Astrocyte (in vitro differentiated cells and primary cell): ENCODE measurements at regions not wholly inside any gene's neighbourhood (a gene's known extent, or its start where the extent isn't known, plus 50 kb on each side); places are given as distances from the start of the nearest gene placed in this dataset.

ENCODE experiments used
- DNase-seq: peaks from one replicate; pipeline ENCODE4 v3.0.0-alpha.2; 2010; ENCODE audit warnings: low read depth
- FAIRE-seq: peaks from 2 replicates; lab custom pipeline; 2011; peaks lifted over from hg19 to GRCh38; lab: Jason Lieb, UNC
- H2AFZ ChIP-seq: 2 replicates; pipeline ENCODE4 v1.6.0; 2012; ENCODE audit warnings: low read depth, low read length, inconsistent platforms
- H3K27ac ChIP-seq: 2 replicates; pipeline ENCODE4 v1.5.1; 2011; ENCODE audit warnings: low read depth, low read length, inconsistent platforms
- H3K27me3 ChIP-seq: 2 replicates; pipeline ENCODE4 v1.6.0; 2011; ENCODE audit warnings: low read length, inconsistent platforms; ENCODE audit not compliant: insufficient read depth
- H3K36me3 ChIP-seq: 2 replicates; pipeline ENCODE4 v1.5.1; 2011; ENCODE audit warnings: low read length, inconsistent platforms; ENCODE audit not compliant: insufficient read depth
- H3K4me1 ChIP-seq: 2 replicates; pipeline ENCODE4 v1.5.1; 2011; ENCODE audit warnings: low read length, inconsistent platforms; ENCODE audit not compliant: insufficient read depth
- H3K4me2 ChIP-seq: 2 replicates; pipeline ENCODE4 v1.6.0; 2012; ENCODE audit warnings: low read length, inconsistent platforms
- H3K4me3 ChIP-seq: 2 replicates; pipeline ENCODE4 v1.5.1; 2011; ENCODE audit warnings: low read depth, mild to moderate bottlenecking, low read length, inconsistent platforms; ENCODE audit not compliant: insufficient read depth
- H3K79me2 ChIP-seq: 2 replicates; pipeline ENCODE4 v1.6.0; 2012; ENCODE audit warnings: mild to moderate bottlenecking, low read length, inconsistent platforms; ENCODE audit not compliant: insufficient read depth
- H3K9ac ChIP-seq: 2 replicates; pipeline ENCODE4 v1.6.0; 2012; ENCODE audit warnings: mild to moderate bottlenecking, low read length, inconsistent platforms
- H3K9me3 ChIP-seq: 2 replicates; pipeline ENCODE4 v1.5.1; 2012; ENCODE audit warnings: low read depth, mild to moderate bottlenecking, low read length, inconsistent platforms; ENCODE audit not compliant: insufficient read depth
- H4K20me1 ChIP-seq: 2 replicates; pipeline ENCODE4 v1.6.0; 2012; ENCODE audit warnings: low read length, inconsistent platforms; ENCODE audit not compliant: insufficient read depth
- H3K27ac Mint-ChIP-seq: one replicate; pipeline ENCODE4 v1.8.0; 2021; ENCODE audit warnings: mild to moderate bottlenecking, mixed read lengths; ENCODE audit not compliant: unreplicated experiment
- H3K27me3 Mint-ChIP-seq: one replicate; pipeline ENCODE4 v1.8.0; 2021; ENCODE audit warnings: low read depth, mixed read lengths; ENCODE audit not compliant: unreplicated experiment
- H3K36me3 Mint-ChIP-seq: one replicate; pipeline ENCODE4 v1.8.0; 2021; ENCODE audit warnings: low read depth, mixed read lengths; ENCODE audit not compliant: unreplicated experiment
- H3K4me1 Mint-ChIP-seq: one replicate; pipeline ENCODE4 v1.8.0; 2021; ENCODE audit warnings: low read depth, mixed read lengths; ENCODE audit not compliant: unreplicated experiment
- H3K4me3 Mint-ChIP-seq: one replicate; pipeline ENCODE4 v1.8.0; 2021; ENCODE audit warnings: mild to moderate bottlenecking, moderate library complexity, mixed read lengths; ENCODE audit not compliant: unreplicated experiment
- H3K9me3 Mint-ChIP-seq: one replicate; pipeline ENCODE4 v1.8.0; 2021; ENCODE audit warnings: mild to moderate bottlenecking, mixed read lengths; ENCODE audit not compliant: unreplicated experiment
- EZH2 ChIP-seq: IDR thresholded peaks from 2 replicates; pipeline ENCODE4 v1.6.1; 2012; ENCODE audit warnings: mild to moderate bottlenecking, low read length, inconsistent platforms; ENCODE audit not compliant: insufficient read depth
- TF ChIP-seq, protein P1 (sequence below): IDR thresholded peaks from 2 replicates; pipeline ENCODE4 v1.5.1; 2011; ENCODE audit warnings: low read depth, mild to moderate bottlenecking, inconsistent platforms, low read length, moderate library complexity; ENCODE audit not compliant: insufficient read depth

GRCh38 chr3:86869566-86869965 lies 121.4 kb downstream of the VGLL3 start:
- H3K27me3 ChIP-seq, result no peaks in the 10 kb centered on the region
- no peak overlapping the region for H2AFZ ChIP-seq
- H3K4me2 ChIP-seq, result no peak overlapping the region
- no peak overlapping the region for H3K27ac ChIP-seq
- no peak for TF ChIP-seq EZH2
- TF ChIP-seq, protein P1, sequence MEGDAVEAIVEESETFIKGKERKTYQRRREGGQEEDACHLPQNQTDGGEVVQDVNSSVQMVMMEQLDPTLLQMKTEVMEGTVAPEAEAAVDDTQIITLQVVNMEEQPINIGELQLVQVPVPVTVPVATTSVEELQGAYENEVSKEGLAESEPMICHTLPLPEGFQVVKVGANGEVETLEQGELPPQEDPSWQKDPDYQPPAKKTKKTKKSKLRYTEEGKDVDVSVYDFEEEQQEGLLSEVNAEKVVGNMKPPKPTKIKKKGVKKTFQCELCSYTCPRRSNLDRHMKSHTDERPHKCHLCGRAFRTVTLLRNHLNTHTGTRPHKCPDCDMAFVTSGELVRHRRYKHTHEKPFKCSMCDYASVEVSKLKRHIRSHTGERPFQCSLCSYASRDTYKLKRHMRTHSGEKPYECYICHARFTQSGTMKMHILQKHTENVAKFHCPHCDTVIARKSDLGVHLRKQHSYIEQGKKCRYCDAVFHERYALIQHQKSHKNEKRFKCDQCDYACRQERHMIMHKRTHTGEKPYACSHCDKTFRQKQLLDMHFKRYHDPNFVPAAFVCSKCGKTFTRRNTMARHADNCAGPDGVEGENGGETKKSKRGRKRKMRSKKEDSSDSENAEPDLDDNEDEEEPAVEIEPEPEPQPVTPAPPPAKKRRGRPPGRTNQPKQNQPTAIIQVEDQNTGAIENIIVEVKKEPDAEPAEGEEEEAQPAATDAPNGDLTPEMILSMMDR, result no peak
- peaks cover 10% of the 10 kb centered on the region for H3K4me1 ChIP-seq
- H3K36me3 Mint-ChIP-seq, result peaks cover 2% of the 10 kb centered on the region
- peaks cover 5% of the 10 kb centered on the region for H3K4me1 Mint-ChIP-seq
- no peak overlapping the region for H3K27ac Mint-ChIP-seq
- H3K4me3 ChIP-seq, result no peak overlapping the region
- no peaks in the 10 kb centered on the region for H3K79me2 ChIP-seq
- H3K27me3 Mint-ChIP-seq, result no peaks in the 10 kb centered on the region
- H3K36me3 ChIP-seq, result no peaks in the 10 kb centered on the region
- no peaks in the 10 kb centered on the region for H3K9me3 ChIP-seq
- FAIRE-seq, result no peak
- no peak overlapping the region for H3K4me3 Mint-ChIP-seq
- H3K9ac ChIP-seq, result no peak overlapping the region
- H3K9me3 Mint-ChIP-seq, result peaks cover 6% of the 10 kb centered on the region
- no peaks in the 10 kb centered on the region for H4K20me1 ChIP-seq
- DNase-seq, result no peak

- Histone ChIP-seq H3K4me2 (no peak overlapping the region), H3K9ac (no peak overlapping the region), H3K79me2 (no peaks in the 10 kb centered on the region), H3K4me1 (peaks cover 10% of the 10 kb centered on the region), H4K20me1 (no peaks in the 10 kb centered on the region), H2AFZ (no peak overlapping the region), H3K9me3 (no peaks in the 10 kb centered on the region), H3K36me3 (no peaks in the 10 kb centered on the region), H3K27ac (no peak overlapping the region), H3K27me3 (no peaks in the 10 kb centered on the region), H3K4me3 (no peak overlapping the region)
- Mint-ChIP-seq H3K27ac (no peak overlapping the region), H3K36me3 (no peaks in the 10 kb centered on the region), H3K9me3 (peaks cover 8% of the 10 kb centered on the region), H3K4me3 (no peak overlapping the region), H3K4me1 (peaks cover 5% of the 10 kb centered on the region), H3K27me3 (no peaks in the 10 kb centered on the region)
- no peak for FAIRE-seq
- no peak for TF ChIP-seq EZH2
- TF ChIP-seq, protein P1, result no peak
- DNase-seq, result peak; percentile 59
These were observed 123.0 kb downstream of the VGLL3 start for GRCh38 chr3:86867982-86868381.

DNA sequence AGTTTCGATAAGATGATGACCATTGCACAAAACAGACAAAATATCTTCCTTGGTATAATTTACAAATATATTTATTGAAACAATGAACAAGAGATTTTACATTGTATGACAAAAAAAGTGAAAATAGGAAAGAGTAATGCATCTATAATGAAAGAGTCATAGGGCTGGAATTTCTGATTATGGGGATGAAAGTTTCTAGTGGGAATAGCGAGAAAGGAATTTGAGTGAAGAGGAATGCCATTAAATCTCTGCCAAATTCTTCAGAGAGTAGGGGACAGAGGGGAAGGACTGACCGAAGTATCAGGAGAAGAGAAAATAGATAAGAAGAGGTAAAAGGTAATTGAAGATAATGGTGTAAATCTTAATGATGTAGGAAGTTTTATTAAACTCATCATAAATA lies 125.4 kb downstream of the VGLL3 start:
- H3K9ac ChIP-seq, result no peak overlapping the region
- no peaks in the 10 kb centered on the region for H3K27me3 ChIP-seq
- DNase-seq (peak; percentile 67), FAIRE-seq (no peak)
- H3K79me2 ChIP-seq, result no peaks in the 10 kb centered on the region
- peak overlapping the region; percentile 17 for H3K4me2 ChIP-seq
- peaks cover 10% of the 10 kb centered on the region for H3K4me1 ChIP-seq
- no peaks in the 10 kb centered on the region for H3K36me3 ChIP-seq
- Mint-ChIP-seq H3K36me3 (no peaks in the 10 kb centered on the region), H3K27ac (no peak overlapping the region), H3K27me3 (no peaks in the 10 kb centered on the region), H3K4me1 (peaks cover 5% of the 10 kb centered on the region), H3K9me3 (peaks cover 4% of the 10 kb centered on the region), H3K4me3 (no peak overlapping the region)
- TF ChIP-seq, protein P1, result no peak
- TF ChIP-seq EZH2, result no peak
- no peak overlapping the region for H2AFZ ChIP-seq
- no peaks in the 10 kb centered on the region for H4K20me1 ChIP-seq
- H3K9me3 ChIP-seq, result no peaks in the 10 kb centered on the region
- H3K4me3 ChIP-seq, result no peak overlapping the region
- no peak overlapping the region for H3K27ac ChIP-seq
